Inflammatory macrophage treated with lipopolysaccharide for 1 hour (primary cell): ENCODE measurements at regions not wholly inside any gene's neighbourhood (a gene's known extent, or its start where the extent isn't known, plus 50 kb on each side); places are given as distances from the start of the nearest gene placed in this dataset.

Experiments
- DNase-seq, 2 donors: peaks; one replicate each; pipeline ENCODE4 v3.0.0-alpha.2; 2020 to 2022

DNA sequence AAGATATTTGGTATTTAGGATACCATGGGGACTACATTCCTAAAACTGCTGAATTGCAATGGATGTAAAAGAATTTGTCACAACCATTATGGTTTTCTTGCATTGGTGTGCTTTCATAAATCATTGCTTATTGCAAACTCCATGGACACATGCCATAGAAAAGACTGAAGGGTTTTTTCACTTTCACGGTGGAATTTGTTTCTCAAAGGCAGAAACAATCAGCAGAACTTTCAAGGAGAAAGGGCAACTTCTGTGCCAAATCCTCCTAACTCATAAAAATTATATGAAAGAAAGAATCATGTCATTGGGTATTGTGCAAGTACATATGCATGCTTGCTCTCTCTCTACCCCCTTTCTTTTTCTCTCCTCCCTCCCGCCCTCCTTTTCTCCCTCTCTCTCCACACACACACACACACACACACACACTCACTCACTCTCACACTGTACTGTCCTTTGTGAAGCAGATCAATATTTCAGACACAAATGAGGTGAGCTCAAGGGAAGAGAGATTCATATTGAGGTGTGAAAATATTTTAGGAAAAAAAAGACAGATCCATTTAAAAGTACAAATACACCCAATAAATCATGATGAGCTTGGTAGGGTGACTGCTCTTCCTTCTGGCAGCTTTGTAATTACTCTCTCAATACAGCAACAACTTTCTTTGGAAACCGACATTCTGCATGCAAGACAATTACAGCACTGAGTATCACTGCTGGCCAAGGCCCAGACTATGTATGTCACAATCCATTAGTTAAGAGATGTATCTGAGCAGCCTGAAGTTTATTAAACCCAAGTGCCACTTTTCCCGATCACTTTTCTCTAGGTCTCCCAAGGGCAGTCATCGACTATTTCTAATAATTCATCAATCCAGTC lies 492.6 kb downstream of the TUSC7 start:
- DNase-seq: no peak

DNA sequence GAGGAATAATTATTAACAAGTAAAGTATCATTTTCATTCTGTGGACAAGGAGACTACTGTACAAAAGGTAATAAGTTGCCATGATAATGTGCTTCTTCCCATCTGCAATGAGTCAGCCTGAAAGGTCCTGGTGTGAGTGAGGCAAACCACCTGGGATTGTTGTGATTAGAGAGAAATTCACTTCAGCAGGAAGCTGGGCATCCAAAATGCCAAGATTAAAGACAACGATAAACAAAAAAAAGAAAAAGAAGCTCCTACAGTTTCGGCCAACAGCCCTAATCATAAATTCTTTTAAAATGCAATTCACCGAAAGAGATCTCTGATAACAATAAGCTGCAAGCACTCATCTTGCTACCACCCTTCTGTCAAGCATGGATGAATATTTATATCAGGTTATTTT lies 507.8 kb downstream of the TUSC7 start:
- DNase-seq: no peak

DNA sequence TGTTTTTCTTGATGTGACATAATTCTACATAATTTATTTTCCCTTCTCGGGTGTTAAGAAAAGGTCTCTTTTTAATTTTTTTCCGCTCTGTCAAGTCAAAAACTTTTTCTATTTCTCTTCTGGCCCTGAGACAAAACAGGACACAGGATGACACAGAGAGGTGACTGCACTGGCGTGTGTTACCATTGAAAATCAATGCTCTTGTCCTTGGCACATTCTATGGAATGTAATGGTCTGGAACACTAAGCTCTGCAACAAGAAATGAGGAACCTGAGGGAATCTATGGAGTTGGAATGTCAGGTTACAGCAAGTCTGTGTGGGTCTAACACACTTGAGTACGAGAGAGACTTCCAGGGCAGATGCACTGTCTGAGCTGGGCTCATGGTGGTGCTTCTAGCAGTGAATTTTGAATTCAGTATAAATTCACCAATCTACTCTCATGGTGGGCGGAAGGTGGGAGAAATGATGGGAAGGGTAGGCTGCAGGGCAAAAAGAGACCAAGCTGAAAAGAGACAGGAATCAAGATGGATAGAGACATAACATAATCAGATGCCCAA lies 508.3 kb downstream of the TUSC7 start:
- DNase-seq: no peak

DNA sequence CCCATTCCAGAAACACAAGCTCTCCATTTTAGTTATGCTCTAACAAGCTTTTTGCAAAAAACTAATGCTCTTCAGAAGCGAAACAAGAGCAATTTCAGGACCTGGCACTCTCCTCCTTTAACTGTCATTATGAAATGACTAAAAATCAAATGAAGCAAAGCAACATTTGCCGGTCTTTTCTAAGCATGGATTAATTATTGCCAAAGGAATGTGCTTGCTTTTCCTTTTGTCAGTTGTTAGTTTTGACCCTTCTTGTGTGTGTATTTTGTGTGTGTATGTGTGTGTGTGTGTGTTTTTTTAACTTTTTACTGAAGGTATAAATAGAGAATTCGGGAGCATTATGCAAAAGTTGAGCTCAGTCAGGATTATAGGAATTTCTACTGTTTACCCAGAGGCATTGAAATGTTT lies 509.1 kb downstream of the TUSC7 start:
- DNase-seq: no peak

DNA sequence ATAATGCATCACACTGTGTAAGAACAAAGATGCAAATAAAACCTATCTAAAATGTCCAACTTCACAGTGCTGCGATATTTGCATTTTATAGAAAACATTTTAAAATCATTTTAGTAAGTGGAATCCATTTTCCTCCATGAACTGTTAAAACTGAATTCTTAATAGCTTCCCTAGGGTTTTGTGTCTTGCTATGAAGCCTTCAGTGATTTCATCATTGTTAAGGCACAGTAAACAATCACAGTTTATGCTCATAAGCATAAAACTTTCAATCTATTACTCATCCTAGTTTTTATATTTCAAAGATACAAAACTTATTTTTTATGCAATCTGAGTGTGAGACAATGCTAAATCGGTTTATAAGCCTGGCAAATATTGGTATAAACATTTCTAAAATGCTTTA lies 509.7 kb downstream of the TUSC7 start:
- no peak for DNase-seq

DNA sequence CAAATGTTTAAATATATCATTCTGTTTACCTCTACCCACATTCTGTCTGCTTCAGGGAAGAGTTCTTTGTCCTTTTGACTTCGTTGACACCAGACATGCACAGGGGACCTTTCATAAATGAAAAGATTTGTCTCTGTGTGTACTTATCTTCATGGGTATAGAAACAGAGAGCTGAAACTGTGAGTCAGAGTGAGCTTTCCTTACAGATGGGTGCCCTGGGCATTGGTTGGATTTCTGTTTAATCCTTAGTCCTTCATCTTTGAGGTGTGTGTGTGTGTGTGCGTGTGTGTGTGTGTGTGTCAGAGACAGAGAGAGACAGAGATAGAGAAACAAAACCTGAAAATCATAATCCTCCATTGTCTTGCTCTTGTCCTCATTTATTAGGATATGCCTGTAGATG lies 517.4 kb downstream of the TUSC7 start:
- DNase-seq: no peak

DNA sequence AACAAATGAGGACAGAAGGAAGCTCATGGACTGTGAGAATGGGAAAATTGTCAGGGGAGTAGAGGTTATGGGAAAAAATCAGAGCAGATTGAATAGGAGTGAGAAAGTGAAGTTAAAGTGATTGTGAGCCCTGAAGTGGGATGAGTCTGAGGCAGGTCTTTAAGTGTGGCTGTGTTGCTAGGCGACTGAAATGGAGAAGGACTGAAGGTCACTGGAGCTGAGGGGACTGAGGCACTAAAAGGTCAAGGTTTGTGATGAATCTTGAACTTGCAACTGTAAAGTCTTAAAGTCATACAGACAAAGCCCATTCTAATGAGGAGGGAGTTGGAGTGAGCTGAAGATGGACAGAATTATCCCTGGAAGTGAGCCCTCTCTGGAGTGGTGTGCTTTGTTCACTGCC lies 518.9 kb downstream of the TUSC7 start:
- no peak for DNase-seq

DNA sequence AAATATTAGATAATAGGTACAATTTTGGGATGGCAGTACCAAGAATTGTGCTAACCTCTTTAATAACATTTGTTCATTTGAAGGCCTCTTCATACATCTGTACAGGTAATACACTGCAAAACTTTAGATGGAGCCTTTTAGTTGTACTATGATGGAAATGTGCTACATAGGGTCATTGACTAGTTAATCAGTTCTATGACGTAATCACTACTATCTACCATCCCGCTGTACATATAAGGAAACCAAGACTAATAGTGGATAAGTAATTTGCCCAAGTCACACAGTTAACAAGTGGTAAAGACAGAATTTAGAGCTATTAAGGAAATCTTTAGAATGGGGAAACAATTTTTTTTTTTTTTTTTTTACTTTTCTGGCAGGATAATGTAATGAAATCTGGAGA lies 521.3 kb downstream of the TUSC7 start:
- DNase-seq: no peak

DNA sequence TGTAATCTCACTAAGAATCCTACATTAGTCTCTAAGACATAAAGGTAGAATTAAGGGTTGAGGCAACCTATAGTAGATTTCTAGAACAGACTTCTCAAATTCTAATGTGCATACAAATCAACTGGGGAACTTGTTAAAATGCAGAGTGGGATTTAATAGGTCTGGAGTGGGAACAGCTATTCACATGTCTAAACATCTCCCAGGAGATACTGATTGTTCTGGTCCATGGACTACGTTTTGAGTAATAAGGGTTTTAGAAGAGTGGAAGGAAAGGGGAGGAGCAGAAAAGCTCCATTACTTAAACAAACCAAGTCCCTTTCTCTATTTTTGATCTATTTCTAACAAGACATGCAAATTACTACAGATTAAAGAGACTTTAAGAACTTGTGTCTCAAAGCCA lies 524.8 kb downstream of the TUSC7 start:
- DNase-seq: no peak

DNA sequence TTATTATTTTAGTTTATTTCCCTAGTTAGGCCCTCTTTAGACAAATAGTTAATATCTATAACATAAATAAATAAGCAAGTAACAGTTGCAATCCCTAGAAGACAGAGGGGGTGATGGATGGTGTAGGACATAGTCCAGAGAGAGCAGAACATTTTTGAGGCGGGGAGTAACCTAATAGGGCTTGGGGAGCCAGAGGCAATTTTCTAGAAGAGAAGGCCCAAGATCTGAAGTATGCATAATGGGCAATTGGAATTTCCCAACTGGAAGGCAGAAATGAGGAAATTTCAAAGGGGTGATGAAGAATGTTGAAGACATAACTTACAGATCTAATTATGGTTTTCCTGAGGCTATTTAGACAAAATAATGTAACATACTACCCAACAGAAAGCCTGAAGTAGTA lies 525.7 kb downstream of the TUSC7 start:
- no peak for DNase-seq

DNA sequence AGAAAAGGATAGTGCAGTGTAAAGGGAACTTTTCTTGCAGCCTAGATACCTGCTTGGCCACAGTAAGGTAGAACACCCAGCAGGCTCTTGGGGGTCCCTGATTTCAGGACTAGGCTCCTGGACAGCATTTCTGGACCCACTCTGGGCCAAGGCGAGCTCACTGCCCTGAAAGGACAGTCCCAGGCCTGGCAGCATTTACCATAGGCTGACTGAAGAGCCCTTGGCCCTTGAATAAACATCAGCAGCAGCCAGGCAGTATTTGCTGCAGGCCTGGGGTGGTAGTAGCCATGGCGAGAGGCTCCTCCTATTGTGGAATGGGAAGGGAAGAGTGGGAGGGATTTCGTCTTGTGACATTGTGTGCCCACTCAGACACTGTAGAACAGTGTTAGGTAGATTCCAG lies 529.2 kb downstream of the TUSC7 start:
- DNase-seq: no peak

DNA sequence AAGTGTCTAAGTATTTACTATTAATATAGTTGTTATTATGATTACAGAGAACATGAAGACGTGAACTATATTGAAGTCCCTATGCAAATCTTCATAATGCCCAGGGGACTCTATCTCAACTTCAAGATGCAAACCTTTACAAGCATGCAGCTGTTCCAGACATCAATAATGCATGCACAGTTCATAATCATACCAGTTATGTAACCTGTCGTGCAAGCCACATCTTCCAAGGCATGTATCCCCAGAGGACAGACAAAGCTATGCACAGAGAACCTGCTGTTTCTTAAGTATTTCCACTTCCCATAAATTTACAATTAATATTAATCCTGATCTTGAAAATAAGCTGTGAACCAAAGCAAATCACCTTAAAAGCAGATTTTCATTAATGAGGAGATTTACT lies 534.1 kb downstream of the TUSC7 start:
- no peak for DNase-seq

DNA sequence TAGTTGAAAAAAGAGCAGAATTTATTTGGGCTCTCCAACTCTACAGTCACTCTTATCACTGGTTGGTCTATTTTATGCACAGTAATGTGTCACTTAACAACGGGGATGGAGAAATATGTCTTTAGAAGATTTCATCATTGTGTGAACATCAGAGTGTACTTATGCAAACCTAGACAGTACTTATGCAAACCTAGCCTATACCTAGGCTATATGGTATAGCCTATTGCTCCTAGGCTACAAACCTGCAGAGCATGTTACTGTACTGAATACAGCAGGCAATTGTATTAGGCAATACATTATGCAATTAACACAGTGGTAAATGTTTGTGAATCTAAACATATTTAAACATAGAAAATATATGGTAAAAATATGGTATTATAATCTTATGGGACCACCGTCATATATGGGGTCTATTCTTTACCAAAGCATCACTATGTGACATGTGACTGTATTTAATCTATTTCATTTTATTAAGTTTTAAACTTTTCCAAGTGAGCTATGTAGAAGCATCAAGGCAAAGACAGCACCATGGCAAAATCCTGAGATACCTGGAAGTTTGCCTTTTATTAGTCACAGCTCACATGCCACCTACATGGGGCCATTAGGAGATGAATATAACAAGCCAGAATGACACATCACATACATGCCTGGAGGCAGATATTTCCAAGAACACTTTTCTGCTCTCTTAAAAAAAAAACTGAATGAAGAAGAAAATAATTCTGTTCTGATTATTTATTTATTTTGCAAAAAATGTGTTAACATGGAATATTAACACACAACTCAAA lies 537.4 kb downstream of the TUSC7 start:
- no peak for DNase-seq

DNA sequence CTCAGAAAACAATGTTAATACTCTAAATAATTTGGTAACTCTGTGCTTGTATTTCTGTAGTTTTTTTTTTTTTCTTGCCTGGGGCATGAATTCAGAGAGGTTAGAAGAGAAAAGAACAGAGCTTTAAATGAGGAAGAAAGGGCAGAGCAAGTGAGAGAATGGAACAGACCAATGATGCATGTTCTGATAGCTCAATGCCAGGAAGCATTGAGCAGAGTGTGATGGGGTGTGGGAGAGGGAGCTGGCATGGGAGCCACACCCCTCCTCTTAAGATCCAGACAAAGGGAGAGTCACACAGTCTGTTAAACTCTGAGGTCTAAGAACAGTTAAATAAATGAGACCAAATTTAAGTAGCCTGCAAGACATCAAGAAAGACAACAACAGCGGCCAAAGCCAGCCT lies 538.6 kb downstream of the TUSC7 start:
- no peak for DNase-seq

DNA sequence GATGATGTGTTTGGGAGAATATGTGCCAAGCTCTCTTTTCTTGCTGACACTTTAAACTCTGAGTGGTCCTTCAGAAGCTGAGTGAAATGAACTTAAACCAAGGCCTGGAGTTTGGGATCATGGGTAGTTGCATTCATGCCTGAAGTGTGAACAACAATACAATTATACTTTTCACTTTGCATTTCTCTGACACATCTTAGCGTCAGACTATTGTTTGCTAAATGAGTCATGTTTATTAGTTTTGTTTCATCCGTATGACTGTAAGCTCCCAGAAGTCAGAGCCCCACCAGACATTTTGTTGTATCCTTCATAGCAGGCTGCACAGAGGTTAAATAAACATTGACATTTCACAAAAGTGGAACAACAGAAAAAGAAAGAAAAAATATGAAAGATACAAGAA lies 542.6 kb downstream of the TUSC7 start:
- DNase-seq: no peak

DNA sequence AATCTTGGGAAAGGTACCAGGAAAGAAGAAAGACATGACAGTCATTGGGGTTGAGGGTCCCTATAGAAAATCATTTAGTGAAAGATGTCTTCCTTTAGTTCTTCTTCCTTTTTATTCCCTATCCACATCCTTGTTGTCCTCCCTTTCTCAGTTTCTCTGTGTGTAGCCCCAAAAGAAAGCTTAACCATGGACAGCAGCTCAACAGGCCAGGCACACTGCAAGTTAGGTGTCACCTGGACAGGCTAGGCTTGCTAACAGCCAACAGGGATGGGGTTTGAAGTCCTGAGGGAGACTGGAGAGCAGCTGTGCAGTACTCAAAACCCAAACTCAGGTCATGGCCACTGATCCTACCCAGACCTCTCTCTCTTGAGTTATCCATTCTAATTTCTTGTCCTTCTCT lies 543.1 kb downstream of the TUSC7 start:
- no peak for DNase-seq

DNA sequence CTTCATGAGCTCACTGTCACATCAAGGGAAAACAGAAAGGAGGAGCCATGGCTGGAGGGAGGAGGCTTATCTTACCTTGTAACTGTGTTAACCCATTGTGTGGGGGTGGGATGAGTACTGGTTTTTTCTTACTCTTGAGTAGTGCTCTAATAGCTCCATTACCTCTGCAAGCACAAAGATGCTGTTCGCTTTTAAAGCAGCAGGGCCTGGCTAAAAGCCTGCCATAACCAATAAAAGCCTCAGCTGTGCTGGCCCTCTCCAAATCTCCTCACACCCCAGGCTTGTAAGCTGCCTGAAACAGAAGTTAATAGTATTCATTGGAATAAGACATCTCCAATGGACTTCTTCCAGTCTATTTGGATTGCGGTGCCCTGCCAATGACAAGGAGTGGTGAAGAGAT lies 544.1 kb downstream of the TUSC7 start:
- no peak for DNase-seq

DNA sequence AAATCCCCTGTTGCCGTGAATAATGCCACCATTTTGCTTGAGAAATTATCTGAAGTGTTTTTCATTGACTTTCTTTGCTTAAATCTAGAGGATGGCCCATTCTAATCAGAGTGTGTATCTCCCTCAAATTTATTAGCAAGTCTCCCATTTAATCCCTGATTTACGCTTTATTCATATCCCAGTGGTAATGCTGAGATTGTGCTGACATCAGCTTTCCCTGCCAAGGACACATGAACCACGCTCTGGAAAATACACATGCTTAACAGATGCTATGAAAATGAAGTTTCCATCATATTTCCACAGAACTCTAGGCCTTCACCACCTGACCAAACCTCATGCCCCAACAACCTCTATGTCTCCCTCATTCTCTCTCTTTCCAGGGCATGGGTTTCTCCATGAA lies 545.4 kb downstream of the TUSC7 start:
- no peak for DNase-seq

DNA sequence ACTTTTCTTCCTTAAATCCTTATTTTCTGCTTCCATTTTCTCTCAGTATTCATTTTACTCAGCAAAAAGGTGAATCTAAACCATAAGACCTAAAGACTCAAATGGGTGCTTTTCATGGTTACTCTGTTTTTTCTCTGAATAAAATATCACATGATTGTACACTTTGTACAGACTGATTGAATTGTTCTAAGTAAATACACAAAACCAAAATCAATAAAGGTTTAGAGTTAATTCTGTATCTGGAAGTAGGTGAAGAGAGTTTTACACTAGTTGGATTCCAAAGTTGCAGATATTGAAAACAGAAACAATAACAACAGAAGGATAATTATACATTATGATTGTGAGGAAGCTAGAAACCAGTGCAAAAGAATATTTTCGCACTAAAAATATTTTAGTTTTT lies 546.2 kb downstream of the TUSC7 start:
- no peak for DNase-seq

DNA sequence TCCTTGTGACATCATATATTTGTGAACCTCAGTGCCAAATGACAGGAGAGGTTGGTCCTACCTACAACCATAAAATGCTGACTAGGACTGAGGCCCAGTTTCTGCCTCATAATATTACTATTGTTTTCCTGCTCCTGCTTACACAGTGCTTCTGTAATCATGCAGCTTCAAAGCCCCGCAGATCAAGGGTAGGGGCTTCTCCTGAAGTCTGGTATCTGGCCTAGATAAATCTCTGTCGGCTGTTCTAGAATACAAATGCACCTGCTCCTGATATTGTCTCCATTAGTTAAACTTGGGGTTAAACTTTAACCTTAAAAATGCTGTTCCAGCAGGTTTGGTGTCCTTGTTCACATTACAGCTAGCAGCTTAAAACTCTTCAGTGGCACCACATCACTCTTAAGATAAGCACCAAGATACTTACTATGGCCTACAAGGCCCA lies 552.4 kb downstream of the TUSC7 start:
- no peak for DNase-seq

DNA sequence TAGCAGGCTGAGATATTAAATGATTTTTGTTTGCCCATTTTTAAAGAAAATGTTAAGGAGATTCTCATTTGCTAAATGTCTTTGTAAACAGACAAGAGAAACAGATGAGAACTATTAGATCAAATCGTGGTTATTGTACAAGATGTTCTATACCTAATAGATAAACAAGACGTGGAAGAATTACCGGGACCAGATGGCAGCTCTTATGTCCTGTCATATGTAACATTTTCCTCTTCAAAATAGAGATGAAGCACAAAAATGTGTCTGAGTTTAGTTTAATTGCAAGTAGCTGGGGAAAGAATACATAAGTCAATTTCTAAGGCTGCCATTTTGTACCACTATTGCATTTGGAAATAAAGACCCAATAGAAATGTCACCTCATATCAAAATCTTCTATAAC lies 553.7 kb downstream of the TUSC7 start:
- no peak for DNase-seq

DNA sequence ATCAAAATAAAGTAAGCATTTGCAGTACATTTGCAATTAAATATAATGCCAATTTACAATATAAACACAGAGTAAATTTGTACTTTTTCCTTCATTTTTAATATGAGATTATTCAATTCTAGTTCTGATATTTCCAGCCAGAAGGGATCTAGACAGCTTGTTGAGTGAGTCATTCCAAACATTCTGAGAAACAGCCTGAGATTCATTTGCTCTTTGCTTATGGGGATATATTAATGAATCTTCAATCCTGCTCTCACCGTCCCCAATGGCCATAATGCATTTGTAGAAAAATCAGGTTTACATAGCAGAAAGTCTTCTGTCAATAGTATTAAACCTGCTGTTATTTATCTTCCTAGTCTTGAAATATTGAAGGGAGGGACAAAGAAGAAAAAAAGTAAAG lies 554.2 kb downstream of the TUSC7 start:
- DNase-seq: no peak

DNA sequence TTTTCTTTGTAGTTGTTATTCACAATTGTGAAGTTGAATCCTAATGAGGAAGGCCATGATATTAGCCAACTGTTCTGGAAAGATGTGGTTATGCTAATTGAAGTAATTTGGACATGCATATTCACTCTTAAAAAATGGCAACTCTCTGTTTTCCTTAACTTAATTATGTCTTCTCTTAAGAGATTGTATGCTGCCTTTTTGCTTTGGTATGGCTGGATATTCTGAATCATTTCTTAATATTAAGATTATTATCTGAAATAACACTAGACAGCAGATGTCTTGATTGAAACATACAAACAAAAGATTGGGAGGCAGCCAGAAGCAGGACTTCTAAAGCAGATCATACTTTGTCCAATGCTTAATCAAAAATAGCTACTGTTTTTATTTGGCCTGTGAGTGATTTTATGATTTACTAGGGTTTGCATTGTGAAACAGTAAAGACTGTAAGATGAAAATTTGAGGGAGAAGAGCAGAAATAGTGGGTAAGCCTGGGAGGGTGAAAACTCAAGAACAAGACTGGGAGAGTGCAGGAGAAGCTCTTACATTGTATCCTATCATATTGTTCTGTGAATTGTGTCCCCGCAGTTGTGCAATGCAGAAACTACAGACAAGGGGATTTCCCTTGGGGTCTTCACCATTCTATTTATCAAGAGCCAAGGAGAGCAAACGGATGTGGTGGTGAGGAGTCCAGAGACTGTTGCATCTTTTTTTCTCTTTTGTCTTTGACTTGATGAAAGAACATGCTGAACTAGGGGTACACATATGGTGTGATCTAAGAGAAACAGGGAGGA lies 554.8 kb downstream of the TUSC7 start:
- no peak for DNase-seq
